Fibroblast of skin of abdomen (primary cell): ENCODE measurements at regions not wholly inside any gene's neighbourhood (a gene's known extent, or its start where the extent isn't known, plus 50 kb on each side); places are given as distances from the start of the nearest gene placed in this dataset.
"Not testable (repeated sequence)": the region's sequence is repeated elsewhere in the genome, so short reads cannot be mapped to it uniquely, and the experiment has no call there.

Experiments
- DNase-seq: peaks from one replicate; pipeline ENCODE4 v3.0.0-alpha.2; 2013

DNA sequence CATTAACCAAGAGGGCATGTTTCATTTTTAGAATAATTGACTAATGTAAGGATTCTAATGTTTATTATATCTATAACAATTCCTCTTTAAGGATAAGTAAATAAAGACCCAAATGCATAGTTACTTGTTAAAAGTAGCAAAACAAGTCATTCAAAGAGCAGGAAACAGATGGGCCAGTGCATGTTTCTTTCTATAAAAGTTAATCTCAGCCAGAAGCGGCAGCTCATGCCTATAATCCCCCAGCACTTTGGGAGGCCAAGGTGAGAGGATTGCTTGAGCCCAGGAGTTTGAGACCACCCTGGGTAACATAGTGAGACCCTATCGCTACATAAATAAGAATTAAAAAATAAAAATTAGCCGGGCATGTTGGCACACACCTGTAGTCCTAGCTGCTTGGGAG is 391.0 kb upstream of the RGS6 start:
- no peak for DNase-seq

DNA sequence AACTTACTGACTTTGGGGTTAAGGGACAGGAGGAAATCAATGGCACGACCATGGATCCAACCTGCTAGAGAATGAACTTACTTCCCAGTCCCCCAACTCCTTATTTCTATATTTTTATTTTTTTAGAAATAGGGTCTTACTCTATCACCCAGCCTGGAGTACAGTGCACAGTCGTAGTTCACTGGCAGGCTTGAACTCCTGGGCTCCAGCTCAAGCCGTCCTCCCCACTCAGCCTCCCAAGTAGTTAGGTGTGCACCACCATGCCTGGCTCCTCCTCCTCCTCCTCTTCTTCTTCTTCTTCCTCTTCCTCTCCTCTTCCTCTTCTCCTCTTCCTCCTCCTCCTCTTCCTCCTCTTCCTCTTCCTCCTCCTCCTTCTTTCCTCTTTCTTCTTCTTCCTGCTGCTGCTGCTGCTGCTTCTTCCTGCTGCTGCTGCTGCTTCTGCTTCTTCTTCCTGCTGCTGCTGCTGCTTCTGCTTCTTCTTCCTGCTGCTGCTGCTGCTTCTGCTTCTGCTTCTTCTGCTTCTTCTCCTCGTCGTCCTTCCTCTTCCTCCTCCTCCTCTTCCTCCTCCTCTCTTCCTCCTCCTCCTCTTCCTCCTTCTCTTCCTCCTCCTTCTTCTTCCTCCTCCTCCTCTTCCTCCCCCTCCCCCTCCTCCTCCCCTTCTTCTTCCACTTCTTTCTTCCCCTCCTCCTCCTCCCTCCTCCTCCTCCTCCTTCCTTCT is 390.1 kb upstream of the RGS6 start:
- no peak for DNase-seq

GRCh38 chr14:71549421-71550050 is 382.7 kb upstream of the RGS6 start:
- no peak for DNase-seq

- no peak for DNase-seq
These were observed 381.9 kb upstream of the RGS6 start for GRCh38 chr14:71550367-71550766.

DNA sequence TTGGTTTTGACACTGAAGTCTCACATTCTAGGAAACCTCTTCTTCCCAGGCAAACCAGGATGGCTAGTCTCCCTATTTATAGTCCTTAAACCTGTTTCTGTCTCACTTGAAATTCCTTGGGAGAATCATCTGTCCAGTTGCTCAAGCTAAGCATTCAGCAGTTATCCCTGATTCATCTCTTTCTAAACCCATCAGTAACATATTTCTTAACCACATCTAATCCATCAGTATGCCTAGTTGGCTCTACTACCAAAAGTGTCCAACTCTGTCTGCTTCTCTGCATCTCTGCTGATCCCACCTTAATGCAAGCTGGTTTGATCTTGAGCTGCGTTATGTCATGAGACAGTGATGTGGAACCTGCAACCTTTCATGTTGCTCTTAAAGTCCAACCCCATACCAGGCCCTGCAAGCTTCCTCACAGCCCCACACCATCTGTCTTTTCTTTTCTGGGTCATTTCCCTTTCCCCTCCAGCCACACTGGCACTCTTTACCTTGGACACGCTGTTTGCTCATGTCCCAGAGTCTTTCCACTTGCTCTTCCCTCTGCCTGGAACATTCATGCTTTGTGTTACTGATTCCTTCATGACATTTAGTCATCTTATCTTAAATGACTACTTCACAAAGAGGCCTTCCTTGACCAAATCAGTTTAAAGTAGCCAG is 380.8 kb upstream of the RGS6 start:
- DNase-seq = peak; percentile 92

GRCh38 chr14:71552809-71553208 is 379.4 kb upstream of the RGS6 start:
- DNase-seq = no peak

DNA sequence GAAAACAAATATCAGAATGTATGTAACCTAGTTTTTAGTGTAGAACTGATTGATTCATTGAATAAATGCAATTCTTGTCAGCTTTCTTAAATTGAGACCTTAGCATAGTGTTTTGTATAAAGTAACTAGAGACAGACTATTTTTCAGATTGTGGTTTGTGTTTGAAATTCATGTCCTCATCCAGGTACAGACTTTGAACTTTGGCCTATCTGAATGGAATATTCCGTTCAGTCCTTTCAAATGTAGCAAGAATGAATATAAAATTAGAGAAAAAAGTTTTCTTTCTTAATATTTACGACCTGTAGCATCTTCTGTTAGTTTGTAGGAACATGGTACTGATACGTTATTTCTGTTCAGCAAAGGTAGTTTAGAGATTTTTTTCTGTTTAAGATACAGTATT is 378.4 kb upstream of the RGS6 start:
- DNase-seq = no peak

- DNase-seq = no peak
These were observed 377.9 kb upstream of the RGS6 start for GRCh38 chr14:71554323-71554722.

GRCh38 chr14:71554959-71555612 is 377.1 kb upstream of the RGS6 start:
- no peak for DNase-seq

DNA sequence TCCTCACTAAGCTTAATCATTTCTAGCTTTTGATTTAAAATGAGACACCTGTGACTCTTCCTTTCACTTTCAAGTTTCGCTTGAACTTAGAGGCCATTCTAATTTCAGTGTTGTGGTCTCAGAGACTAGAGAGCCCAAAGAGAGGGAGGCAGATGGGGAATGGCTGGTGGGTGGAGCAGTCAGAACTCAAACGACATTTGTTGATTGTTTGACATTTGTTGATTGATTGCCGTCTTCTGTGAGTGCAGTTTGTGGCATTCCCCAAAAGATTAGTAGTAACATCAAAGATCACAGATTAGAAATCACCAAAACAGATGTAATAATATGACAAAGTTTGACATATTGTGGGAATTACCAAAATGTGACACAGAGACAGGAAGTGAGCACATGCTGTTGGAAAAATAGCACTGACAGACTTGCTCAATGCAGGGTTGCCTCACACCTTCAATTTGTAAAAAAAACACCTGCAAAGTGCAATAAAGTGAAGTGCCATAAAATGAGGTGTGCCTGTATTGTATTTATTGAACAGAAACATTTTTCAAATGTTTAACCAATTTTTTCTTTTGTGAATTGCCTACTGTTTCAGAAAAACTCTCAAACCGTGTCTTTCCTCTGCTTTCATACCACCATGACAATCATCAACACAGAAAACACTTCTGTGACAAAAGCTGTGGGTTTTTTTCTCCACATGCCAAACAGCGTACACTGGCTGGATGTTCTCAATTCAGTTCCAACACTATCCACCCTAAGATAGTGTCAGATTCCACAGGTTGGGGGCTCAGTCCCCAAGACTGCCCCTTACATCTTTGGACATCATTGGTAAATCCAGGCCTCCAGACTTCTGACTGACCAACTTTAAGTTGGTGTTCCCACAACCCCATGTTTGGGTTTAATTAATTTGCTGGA is 376.3 kb upstream of the RGS6 start:
- DNase-seq = peak; percentile 34

GRCh38 chr14:71556730-71557129 is 375.5 kb upstream of the RGS6 start:
- no peak for DNase-seq

- no peak for DNase-seq
These were observed 374.9 kb upstream of the RGS6 start for GRCh38 chr14:71557351-71557750.

GRCh38 chr14:71558943-71559342 is 373.3 kb upstream of the RGS6 start:
- DNase-seq = not testable (repeated sequence)

GRCh38 chr14:71560751-71561150 is 371.5 kb upstream of the RGS6 start:
- no peak for DNase-seq

DNA sequence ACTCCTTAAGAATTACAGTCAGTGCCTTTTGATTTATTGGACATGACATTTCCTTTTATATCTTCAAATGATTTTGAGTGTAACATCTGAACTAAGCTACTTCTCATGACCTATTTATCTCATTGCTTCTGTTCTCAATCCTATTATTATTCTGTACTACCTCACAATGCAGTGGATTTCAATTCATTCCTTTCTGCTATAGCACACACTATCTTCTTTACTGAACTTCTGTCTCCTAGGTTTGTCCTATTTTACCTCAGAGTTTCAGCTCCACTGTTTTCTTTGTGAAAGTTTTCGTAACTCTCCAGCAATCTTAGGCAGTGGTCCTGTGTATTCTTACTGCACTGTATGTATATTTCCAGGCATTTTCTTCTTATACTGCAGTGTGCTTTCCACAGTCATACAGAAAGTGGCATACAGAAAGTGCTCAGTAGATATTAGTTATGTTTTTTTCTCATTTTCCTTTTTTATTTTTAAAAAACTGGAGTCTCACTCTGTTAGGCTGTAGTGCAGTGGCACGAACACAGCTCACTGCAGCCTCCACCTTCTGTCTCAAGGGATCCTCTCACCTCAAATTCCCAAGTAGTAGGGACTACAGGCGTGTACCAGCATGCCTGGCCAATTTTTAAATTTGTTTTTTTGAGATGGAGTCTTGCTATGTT is 368.6 kb upstream of the RGS6 start:
- no peak for DNase-seq

DNA sequence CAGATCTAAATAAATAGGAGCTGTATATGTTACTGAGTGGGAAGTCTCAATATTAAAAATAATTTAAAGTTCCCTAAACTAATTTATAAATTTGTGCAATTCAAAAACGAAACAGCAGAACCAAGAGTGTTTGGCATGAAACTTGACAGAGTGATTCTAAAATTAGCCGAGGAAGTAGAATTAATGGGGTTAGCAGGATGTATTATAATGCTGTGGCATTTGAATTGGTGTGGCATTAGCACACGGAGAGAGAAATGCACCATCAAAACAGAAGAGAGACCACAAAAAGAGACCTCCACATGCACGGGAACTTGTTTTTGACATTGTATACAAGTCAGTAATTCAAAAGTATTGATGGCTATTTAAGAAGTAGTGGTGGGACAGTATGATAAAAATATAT is 366.0 kb upstream of the RGS6 start:
- DNase-seq = no peak

DNA sequence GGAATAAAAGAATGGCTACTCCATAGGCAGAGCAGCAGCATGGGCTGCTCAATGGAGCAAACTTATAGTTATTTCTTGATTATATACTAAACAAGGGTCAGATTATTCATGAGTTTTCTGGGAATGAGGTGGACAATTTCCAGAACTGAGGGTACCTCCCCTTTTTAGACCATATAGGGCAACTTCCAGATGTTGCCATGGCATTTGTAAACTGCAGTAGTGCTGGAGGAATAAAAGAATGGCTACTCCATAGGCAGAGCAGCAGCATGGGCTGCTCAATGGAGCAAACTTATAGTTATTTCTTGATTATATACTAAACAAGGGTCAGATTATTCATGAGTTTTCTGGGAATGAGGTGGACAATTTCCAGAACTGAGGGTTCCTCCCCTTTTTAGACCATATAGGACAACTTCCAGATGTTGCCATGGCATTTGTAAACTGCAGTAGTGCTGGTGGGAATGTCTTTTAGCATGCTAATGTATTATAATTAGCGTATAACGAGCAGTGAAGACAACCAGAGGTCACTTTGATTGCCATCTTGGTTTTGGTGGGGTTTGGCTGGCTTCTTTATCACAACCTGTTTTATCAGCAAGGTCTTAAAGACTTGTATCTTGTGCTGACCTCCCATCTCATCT is 364.6 kb upstream of the RGS6 start:
- DNase-seq = not testable (repeated sequence)

GRCh38 chr14:71574976-71575375 is 357.3 kb upstream of the RGS6 start:
- DNase-seq = peak; percentile 90

DNA sequence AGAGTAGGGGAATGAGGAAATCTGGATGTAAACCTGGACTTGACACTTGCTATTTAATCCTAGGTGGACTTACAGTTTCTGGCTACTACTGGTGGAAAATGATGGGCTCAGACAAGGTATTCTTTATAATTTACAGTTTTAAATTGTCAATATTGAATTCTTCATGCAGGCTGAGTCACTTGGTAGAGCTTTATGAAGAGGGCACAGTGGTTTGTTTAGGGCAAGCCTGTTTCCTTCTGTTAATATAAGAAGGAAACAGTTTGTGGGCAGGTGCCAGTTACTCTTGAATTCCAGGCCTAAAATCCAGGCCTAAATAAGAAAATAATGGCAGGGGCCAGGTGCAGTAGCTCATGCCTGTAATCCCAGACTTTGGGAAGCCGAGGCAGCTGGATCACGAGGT is 355.8 kb upstream of the RGS6 start:
- DNase-seq = no peak

- DNase-seq = no peak
These were observed 352.9 kb upstream of the RGS6 start for GRCh38 chr14:71579331-71579730.

DNA sequence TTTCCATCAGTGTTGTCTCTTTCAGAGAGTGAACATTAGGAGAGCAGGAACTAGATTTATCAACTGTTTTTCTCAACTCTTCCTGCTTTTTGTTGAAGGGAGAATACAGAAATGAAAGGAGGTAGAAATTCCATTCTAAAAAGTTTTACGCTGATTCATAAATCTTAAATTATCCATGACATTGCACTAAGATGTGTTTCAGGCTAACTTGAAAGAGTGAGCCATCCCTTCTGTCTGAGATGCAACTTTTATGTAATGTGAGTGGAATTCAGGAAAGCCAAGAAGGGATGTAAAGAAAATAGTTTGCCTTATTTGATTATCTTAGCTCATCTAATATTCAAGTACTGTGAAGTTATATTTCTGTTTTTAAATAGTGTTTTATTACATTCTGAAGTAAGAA is 349.5 kb upstream of the RGS6 start:
- DNase-seq = peak; percentile 93
